Tibial artery (tissue), 4 donors: ENCODE measurements at regions not wholly inside any gene's neighbourhood (a gene's known extent, or its start where the extent isn't known, plus 50 kb on each side); places are given as distances from the start of the nearest gene placed in this dataset.

Experiments
- DNase-seq, 2 donors: peaks; one replicate each; pipeline ENCODE4 v3.0.0-alpha.2; 2019
- H3K27ac ChIP-seq, 2 donors: fragments of 200-600 bp; sonication (generic) in 1 of 2; 1 replicate in 1 of 2; 2 replicates in 1 of 2; pipeline ENCODE4 v1.5.1; 2018 to 2019; ENCODE audit warnings: mild to moderate bottlenecking in 1 of 2
- H3K27me3 ChIP-seq, 2 donors: fragments of 200-600 bp; sonication (generic) in 1 of 2; one replicate each; pipeline versions ENCODE4 v1.5.1 to v1.6.0; 2016 to 2019
- H3K36me3 ChIP-seq, 3 donors: fragments of 200-600 bp; sonication (generic) in 2 of 3; one replicate each; pipeline ENCODE4 v1.5.1; 2016 to 2019; ENCODE audit warnings: mild to moderate bottlenecking in 2 of 3
- H3K4me1 ChIP-seq, 4 donors: fragments of 200-600 bp; sonication (generic) in 2 of 4; 1 replicate in 3 of 4; 2 replicates in 1 of 4; pipeline ENCODE4 v1.5.1; 2016 to 2019
- H3K4me3 ChIP-seq, 2 donors: fragments of 200-600 bp; sonication (generic) in 1 of 2; 1 replicate in 1 of 2; 2 replicates in 1 of 2; pipeline ENCODE4 v1.5.1; 2018 to 2019; ENCODE audit warnings: mild to moderate bottlenecking in 2 of 2
- H3K9me3 ChIP-seq, 3 donors: fragments of 200-600 bp; sonication (generic) in 1 of 3; one replicate each; pipeline ENCODE4 v1.5.1; 2016 to 2019
- intact Hi-C: fragments of 100-400 bp; cut with DNase I; formaldehyde crosslinking; loops from one replicate; pipeline ENCODE4 v1.15.0; 2023; ENCODE audit warnings: low total_unique reads
- TF ChIP-seq, protein P1 (sequence below), 2 experiments: fragments of 200-600 bp in 1 of 2; fragments of 450-650 bp in 1 of 2; IDR thresholded peaks; one replicate each; pipeline ENCODE4 v1.5.1; 2017 to 2019; ENCODE audit warnings: antibody characterized with exemption in 2 of 2, mild to moderate bottlenecking in 1 of 2, moderate library complexity in 1 of 2

DNA sequence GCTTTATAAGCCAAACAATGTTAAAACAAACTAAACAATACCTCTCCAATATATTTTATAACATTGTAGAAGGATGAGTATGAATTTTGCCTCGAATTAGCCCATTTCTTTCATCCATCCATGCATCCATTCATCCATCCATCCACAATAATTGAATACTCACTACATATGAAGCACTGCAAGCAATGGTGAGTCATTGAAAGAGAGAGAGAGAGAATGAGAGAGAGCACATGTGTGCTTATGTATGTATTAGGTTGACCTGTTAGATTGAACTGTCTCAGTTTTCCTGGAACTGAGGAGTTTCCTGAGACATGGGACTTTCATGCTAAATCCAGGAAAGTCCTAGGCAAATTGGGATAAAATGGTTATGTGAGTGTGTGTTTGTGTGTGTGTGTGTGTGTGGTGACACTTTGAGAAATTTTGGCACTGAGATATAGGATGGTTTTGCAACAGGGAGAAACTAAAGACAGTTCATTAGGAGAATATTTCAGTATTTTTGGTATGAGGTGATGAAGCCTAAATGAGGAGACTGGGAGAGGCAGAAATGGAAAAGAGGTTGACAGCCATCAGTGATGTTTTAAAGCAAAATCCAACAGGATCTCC is 98.4 kb downstream of the C12orf75 start:
- Histone ChIP-seq H3K4me1 (no peaks in the 10 kb centered on the region), H3K27me3 (no peaks in the 10 kb centered on the region), H3K4me3 (no peak overlapping the region), H3K36me3 (no peaks in the 10 kb centered on the region), H3K27ac (no peak overlapping the region), H3K9me3 (no peaks in the 10 kb centered on the region)
- intact Hi-C loops: no loop called here
- no peak for DNase-seq
- TF ChIP-seq, protein P1, sequence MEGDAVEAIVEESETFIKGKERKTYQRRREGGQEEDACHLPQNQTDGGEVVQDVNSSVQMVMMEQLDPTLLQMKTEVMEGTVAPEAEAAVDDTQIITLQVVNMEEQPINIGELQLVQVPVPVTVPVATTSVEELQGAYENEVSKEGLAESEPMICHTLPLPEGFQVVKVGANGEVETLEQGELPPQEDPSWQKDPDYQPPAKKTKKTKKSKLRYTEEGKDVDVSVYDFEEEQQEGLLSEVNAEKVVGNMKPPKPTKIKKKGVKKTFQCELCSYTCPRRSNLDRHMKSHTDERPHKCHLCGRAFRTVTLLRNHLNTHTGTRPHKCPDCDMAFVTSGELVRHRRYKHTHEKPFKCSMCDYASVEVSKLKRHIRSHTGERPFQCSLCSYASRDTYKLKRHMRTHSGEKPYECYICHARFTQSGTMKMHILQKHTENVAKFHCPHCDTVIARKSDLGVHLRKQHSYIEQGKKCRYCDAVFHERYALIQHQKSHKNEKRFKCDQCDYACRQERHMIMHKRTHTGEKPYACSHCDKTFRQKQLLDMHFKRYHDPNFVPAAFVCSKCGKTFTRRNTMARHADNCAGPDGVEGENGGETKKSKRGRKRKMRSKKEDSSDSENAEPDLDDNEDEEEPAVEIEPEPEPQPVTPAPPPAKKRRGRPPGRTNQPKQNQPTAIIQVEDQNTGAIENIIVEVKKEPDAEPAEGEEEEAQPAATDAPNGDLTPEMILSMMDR (IDR thresholded peaks at IDR 0.05): no peak

DNA sequence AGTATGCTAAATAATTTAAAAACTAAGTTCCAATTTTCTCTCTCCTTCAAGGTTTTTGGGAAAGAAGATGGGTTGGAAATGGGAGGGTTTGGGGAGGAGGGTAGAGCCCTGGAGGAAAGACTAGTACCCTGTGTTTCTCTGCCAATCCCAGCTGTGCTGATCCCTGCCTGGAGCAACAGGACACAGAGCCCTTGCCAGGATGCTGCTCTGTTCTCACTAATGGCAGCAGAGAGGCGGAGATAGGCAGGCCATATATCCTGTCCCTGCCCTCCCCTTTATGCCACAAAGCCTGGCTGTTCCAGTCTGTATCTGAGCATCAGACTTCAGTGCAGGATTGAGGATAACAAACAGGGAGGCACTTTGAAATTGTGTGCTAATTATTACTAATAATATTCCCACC is 99.0 kb downstream of the C12orf75 start:
- intact Hi-C loops: no loop called here
- no peak overlapping the region for H3K27ac ChIP-seq
- no peaks in the 10 kb centered on the region for H3K36me3 ChIP-seq
- no peaks in the 10 kb centered on the region for H3K27me3 ChIP-seq
- no peak for DNase-seq
- H3K9me3 ChIP-seq: no peaks in the 10 kb centered on the region
- H3K4me3 ChIP-seq: no peak overlapping the region
- TF ChIP-seq, protein P1 (IDR thresholded peaks at IDR 0.05): no peak
- H3K4me1 ChIP-seq: no peaks in the 10 kb centered on the region

DNA sequence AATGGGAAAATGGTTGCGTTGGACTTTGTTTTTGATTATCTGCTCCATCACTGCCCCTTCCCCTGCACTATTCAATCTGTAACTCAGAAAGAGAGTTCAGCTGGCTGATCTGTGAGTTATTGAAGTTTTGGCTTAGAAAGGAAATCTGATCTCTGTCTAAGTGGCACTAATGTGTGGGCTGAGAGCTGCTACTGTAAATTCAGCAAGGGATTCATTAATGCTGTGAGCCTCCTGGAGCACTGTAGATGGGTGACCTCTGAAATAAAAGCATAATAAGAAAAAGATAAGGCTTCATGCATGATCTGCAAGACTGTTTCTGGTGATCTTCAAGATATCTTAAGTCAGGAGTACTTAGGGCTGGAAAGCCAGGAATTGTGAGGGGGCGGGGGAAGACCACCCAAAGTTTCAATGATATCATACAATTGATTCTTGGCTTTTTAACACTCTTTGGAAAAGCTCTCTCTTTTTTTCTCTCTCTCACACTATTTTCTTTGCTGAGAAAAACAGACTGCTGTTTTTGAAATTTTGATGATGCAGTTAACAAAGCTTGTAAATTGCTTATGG is 101.1 kb downstream of the C12orf75 start:
- H3K4me3 ChIP-seq: no peak overlapping the region
- no peaks in the 10 kb centered on the region for H3K9me3 ChIP-seq
- H3K27ac ChIP-seq: no peak overlapping the region
- H3K4me1 ChIP-seq: no peaks in the 10 kb centered on the region
- DNase-seq: no peak
- TF ChIP-seq, protein P1 (IDR thresholded peaks at IDR 0.05): no peak
- intact Hi-C loops: no loop called here
- no peaks in the 10 kb centered on the region for H3K27me3 ChIP-seq
- H3K36me3 ChIP-seq: no peaks in the 10 kb centered on the region

DNA sequence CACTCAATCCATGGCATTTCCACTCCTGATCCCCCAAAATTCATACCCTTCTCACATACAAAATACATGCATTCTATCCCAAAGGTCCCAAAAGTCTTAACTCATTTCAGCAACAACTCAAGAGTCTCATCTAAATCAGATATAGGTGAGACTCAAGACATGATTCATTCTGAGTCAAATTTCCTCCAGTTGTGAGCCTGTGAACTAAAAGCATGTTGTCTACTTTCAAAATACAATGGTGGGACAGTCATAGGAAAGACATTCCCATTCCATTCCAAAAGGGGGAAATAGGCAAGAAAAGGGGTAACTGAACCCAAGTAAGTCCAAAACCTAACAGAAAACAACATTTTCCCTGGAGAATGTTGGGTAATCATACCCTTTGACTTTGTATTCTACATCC is 103.3 kb downstream of the C12orf75 start:
- no peaks in the 10 kb centered on the region for H3K27me3 ChIP-seq
- intact Hi-C loops: no loop called here
- H3K4me3 ChIP-seq: no peak overlapping the region
- no peak overlapping the region for H3K27ac ChIP-seq
- no peaks in the 10 kb centered on the region for H3K4me1 ChIP-seq
- TF ChIP-seq, protein P1 (IDR thresholded peaks at IDR 0.05): no peak
- H3K36me3 ChIP-seq: no peaks in the 10 kb centered on the region
- DNase-seq: no peak
- no peaks in the 10 kb centered on the region for H3K9me3 ChIP-seq

DNA sequence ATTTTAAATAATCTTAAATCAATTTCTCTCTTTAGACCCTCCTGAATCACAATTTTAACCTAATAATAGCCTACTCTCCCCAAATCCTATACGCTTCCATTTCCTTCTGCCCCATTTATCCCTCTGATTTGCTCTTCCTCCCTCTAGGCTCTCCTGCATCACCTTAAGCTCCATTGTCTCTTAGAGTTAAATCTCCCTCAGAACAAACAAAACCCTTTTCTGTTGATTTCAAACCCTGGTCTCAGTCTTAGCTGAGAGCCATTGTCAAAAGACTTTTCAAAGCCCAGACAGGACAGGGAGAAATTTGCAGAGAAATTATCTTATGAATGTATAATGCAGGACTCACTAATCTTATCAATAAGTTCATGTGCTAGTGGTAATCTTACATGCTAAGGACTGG is 106.1 kb downstream of the C12orf75 start:
- H3K36me3 ChIP-seq: no peaks in the 10 kb centered on the region
- TF ChIP-seq, protein P1 (IDR thresholded peaks at IDR 0.05): no peak
- H3K4me1 ChIP-seq: no peaks in the 10 kb centered on the region
- no peaks in the 10 kb centered on the region for H3K9me3 ChIP-seq
- H3K4me3 ChIP-seq: no peak overlapping the region
- no peak overlapping the region for H3K27ac ChIP-seq
- intact Hi-C loops: no loop called here
- DNase-seq: no peak
- H3K27me3 ChIP-seq: no peaks in the 10 kb centered on the region
